ENCODE measurements at regions not wholly inside any gene's neighbourhood (a gene's known extent, or its start where the extent isn't known, plus 50 kb on each side); places are given as distances from the start of the nearest gene placed in this dataset.
"Not testable (repeated sequence)": the region's sequence is repeated elsewhere in the genome, so short reads cannot be mapped to it uniquely, and the experiment has no call there.

GRCh38 chr2:34815052-34815741, 1216.1 kb upstream of the FAM98A start:
- H3K36me3 Mint-ChIP-seq (ENCODE audit: low read depth): no peaks in the 10 kb centered on the region
- H3K4me1 Mint-ChIP-seq (ENCODE audit: low read depth): no peaks in the 10 kb centered on the region
- intact Hi-C loops (cut with micrococcal nuclease): no loop called here
- no peak overlapping the region for H3K4me3 Mint-ChIP-seq
- H3K27me3 Mint-ChIP-seq (ENCODE audit: low read depth): no peaks in the 10 kb centered on the region
- no peak for DNase-seq
- H3K27ac Mint-ChIP-seq: no peak overlapping the region
- H3K9me3 Mint-ChIP-seq: peaks cover 2% of the 10 kb centered on the region
- CTCF ChIA-PET: no interaction called here

DNA sequence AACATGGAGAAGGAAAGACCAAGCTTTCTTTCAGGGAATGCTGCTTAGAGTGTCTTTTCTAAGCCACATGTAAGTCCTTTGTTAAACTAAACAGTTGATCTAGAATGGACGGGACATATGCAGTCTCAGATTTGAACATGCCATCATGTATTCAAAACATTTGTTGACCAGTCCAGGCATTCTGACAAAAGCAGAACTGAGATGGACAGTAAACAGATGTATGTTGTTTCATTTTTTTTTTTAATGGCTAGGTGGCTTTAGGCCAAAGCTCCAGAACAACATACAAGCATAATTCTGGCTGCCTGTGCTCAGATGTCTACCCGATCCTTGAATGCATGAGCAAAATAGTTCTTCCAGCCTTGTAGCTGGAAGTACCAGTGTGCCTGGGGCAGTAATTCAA, 1211.4 kb upstream of the FAM98A start:
- CTCF ChIA-PET: no interaction called here
- Mint-ChIP-seq H3K4me3 (no peak overlapping the region), H3K9me3 (peaks cover 6% of the 10 kb centered on the region), H3K36me3 (ENCODE audit: low read depth) (no peaks in the 10 kb centered on the region), H3K27me3 (ENCODE audit: low read depth) (no peaks in the 10 kb centered on the region), H3K27ac (no peak overlapping the region), H3K4me1 (ENCODE audit: low read depth) (no peaks in the 10 kb centered on the region)
- intact Hi-C loops (cut with micrococcal nuclease): no loop called here
- DNase-seq: no peak

DNA sequence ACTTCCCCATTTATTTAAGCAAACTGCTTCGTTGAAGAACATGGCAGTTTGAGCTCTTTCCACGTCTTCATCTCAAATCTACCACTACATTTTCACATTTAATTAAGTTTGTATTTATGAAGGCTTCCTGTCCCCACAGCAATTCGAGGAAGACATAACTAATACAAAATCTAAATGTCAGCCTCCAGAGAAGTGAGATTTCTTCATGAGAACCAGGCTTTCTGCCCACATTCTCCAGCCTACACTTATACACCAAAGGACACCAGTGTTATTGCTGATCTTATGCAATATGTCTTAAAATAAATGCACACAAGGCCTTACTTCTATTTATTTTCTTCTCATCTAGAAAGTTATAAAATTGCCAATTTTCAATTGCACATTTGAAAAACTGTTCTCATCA, 1209.3 kb upstream of the FAM98A start:
- Mint-ChIP-seq H3K9me3 (peaks cover 6% of the 10 kb centered on the region), H3K36me3 (ENCODE audit: low read depth) (no peaks in the 10 kb centered on the region), H3K27ac (no peak overlapping the region), H3K4me3 (no peak overlapping the region), H3K27me3 (ENCODE audit: low read depth) (no peaks in the 10 kb centered on the region), H3K4me1 (ENCODE audit: low read depth) (no peaks in the 10 kb centered on the region)
- DNase-seq: no peak
- CTCF ChIA-PET: no interaction called here
- intact Hi-C loops (cut with micrococcal nuclease): no loop called here

- intact Hi-C loops (cut with micrococcal nuclease): no loop called here
- Mint-ChIP-seq H3K27me3 (ENCODE audit: low read depth) (no peaks in the 10 kb centered on the region), H3K4me1 (ENCODE audit: low read depth) (no peaks in the 10 kb centered on the region), H3K36me3 (ENCODE audit: low read depth) (no peaks in the 10 kb centered on the region), H3K4me3 (no peak overlapping the region), H3K27ac (no peak overlapping the region), H3K9me3 (peaks cover 6% of the 10 kb centered on the region)
- DNase-seq: no peak
- CTCF ChIA-PET: no interaction called here
Measured at GRCh38 chr2:34806891-34807290, 1207.8 kb upstream of the FAM98A start.

DNA sequence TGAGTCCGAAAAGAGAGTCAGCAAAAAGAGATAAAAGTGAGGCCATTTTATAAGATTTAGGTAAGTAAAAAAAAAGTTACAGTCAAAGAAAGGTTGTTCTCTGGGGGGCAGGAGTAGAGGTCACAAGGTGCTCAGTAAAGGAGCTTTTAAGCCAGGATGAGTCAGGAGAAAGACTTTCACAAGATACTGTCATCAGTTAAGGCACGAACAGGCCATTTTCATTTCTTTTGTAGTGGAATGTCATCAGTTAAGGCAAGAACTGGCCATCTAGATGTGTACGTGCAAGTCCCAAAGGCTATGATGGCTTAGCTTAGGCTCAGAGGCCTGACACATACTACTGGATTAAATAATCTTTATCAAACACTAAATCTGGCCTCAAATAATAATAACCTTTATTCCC, 1207.3 kb upstream of the FAM98A start:
- CTCF ChIA-PET: no interaction called here
- Mint-ChIP-seq H3K27ac (no peak overlapping the region), H3K4me3 (no peak overlapping the region), H3K9me3 (peaks cover 6% of the 10 kb centered on the region), H3K36me3 (ENCODE audit: low read depth) (no peaks in the 10 kb centered on the region), H3K27me3 (ENCODE audit: low read depth) (no peaks in the 10 kb centered on the region), H3K4me1 (ENCODE audit: low read depth) (no peaks in the 10 kb centered on the region)
- intact Hi-C loops (cut with micrococcal nuclease): no loop called here
- no peak for DNase-seq

DNA sequence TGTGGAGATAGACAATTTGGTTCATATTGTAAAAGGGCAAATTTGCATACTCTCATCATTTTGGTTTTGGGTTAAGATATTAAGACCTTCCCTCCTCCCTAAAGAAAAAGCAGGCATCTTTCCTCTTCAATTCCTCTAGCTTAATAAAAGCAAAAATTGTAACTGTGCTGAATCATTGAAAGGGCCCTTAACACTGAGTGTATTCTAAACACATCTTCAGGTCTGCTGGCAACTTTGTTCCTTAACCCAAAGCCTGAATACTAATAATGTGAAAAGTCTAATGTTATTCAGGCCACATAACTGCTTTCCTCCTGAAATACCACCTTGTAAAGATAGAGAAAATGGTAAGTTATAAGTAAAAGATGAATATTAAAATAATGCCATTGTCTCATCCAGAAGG, 1200.5 kb upstream of the FAM98A start:
- CTCF ChIA-PET: no interaction called here
- DNase-seq: no peak
- no peaks in the 10 kb centered on the region for H3K27me3 Mint-ChIP-seq (ENCODE audit: low read depth)
- no peak overlapping the region for H3K4me3 Mint-ChIP-seq
- intact Hi-C loops (cut with micrococcal nuclease): no loop called here
- no peaks in the 10 kb centered on the region for H3K36me3 Mint-ChIP-seq (ENCODE audit: low read depth)
- no peaks in the 10 kb centered on the region for H3K9me3 Mint-ChIP-seq
- no peak overlapping the region for H3K27ac Mint-ChIP-seq
- no peaks in the 10 kb centered on the region for H3K4me1 Mint-ChIP-seq (ENCODE audit: low read depth)

DNA sequence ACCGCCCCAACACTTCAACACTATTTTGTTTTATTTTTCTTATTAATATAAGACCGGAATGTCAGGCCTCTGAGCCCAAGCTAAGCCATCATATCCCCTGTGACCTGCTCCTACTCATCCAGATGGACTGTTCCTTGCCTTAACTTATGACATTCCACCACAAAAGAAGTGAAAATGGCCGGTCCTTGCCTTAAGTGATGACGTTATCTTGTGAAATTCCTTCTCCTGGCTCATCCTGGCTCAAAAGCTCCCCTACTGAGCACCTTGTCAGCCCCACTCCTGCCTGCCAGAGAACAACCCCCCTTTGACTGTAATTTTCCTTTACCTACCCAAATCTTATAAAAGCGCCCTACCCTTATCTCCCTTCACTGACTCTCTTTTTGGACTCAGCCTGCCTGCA, 1196.5 kb upstream of the FAM98A start:
- H3K4me1 Mint-ChIP-seq (ENCODE audit: low read depth); H3K27ac Mint-ChIP-seq; CTCF ChIA-PET; H3K4me3 Mint-ChIP-seq; H3K9me3 Mint-ChIP-seq; H3K36me3 Mint-ChIP-seq (ENCODE audit: low read depth); DNase-seq; H3K27me3 Mint-ChIP-seq (ENCODE audit: low read depth); intact Hi-C loops (cut with micrococcal nuclease): not testable (repeated sequence)

DNA sequence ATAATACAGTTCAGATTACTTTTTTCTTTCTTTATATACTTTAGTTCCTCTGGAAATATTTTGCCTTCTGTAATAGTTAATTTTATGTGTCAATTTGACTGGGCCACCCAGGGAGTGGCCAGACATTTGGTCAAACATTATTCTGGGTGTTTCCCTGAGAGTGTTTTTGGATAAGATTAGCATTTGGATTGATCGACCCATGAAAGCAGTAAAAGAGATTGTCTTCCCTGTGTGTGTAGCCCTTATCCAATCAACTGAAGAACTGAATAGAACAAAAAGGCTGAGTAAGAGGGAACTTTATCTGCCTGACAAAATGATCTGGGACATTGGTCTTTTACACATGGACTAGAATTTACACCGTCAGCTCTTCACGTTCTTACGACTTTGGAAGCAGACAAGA, 1190.1 kb upstream of the FAM98A start:
- no peak overlapping the region for H3K4me3 Mint-ChIP-seq
- DNase-seq: no peak
- CTCF ChIA-PET: no interaction called here
- intact Hi-C loops (cut with micrococcal nuclease): no loop called here
- H3K27me3 Mint-ChIP-seq (ENCODE audit: low read depth): no peaks in the 10 kb centered on the region
- H3K27ac Mint-ChIP-seq: no peak overlapping the region
- H3K36me3 Mint-ChIP-seq (ENCODE audit: low read depth): no peaks in the 10 kb centered on the region
- peaks cover 6% of the 10 kb centered on the region for H3K9me3 Mint-ChIP-seq
- no peaks in the 10 kb centered on the region for H3K4me1 Mint-ChIP-seq (ENCODE audit: low read depth)

DNA sequence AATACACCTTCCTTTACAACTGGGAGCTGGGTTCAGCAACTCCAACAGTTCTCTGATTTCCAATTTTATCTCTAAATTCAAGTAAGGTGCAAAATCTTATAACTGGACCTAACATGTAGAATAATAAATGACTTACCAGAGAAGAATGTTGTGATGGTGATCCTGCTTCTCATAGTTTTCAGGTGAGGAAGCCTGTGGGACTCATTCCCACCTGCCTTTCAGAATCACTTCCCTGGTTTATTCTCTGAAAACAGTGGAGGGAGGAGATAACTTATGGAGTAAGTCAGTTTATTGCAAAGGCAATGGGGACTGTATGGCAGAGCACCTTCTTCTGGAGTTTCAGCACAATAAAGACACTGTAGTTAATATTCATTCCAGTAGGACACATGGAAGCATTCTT, 1188.2 kb upstream of the FAM98A start:
- no peaks in the 10 kb centered on the region for H3K4me1 Mint-ChIP-seq (ENCODE audit: low read depth)
- CTCF ChIA-PET: no interaction called here
- H3K9me3 Mint-ChIP-seq: peaks cover 6% of the 10 kb centered on the region
- intact Hi-C loops (cut with micrococcal nuclease): no loop called here
- H3K27ac Mint-ChIP-seq: no peak overlapping the region
- H3K27me3 Mint-ChIP-seq (ENCODE audit: low read depth): no peaks in the 10 kb centered on the region
- H3K4me3 Mint-ChIP-seq: no peak overlapping the region
- H3K36me3 Mint-ChIP-seq (ENCODE audit: low read depth): no peaks in the 10 kb centered on the region
- no peak for DNase-seq

- no peak for DNase-seq
- CTCF ChIA-PET: no interaction called here
- no peak overlapping the region for H3K27ac Mint-ChIP-seq
- no peaks in the 10 kb centered on the region for H3K27me3 Mint-ChIP-seq (ENCODE audit: low read depth)
- no peaks in the 10 kb centered on the region for H3K4me1 Mint-ChIP-seq (ENCODE audit: low read depth)
- H3K4me3 Mint-ChIP-seq: no peak overlapping the region
- peaks cover 10% of the 10 kb centered on the region for H3K9me3 Mint-ChIP-seq
- H3K36me3 Mint-ChIP-seq (ENCODE audit: low read depth): no peaks in the 10 kb centered on the region
- intact Hi-C loops (cut with micrococcal nuclease): no loop called here
Measured at GRCh38 chr2:34785206-34785785, 1186.2 kb upstream of the FAM98A start.

DNA sequence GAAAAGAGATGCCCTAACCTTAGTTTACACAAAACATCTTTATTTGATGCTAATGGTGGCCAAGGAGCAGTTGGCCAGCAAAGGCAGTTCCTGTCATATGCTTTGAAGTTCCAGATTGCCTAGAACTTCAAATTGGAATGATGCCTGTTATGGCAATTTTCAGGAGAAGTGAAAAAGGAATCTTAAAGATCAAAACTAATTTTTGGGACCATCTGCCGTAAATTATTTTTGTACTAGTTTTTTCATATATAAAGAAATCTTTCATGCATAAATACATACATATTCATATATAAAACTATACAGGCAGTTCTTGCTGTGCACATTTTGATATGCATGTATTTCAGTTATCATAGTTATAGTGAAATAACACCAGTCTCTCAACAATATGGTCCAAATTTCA, 1185.6 kb upstream of the FAM98A start:
- Mint-ChIP-seq H3K27me3 (ENCODE audit: low read depth) (no peaks in the 10 kb centered on the region), H3K36me3 (ENCODE audit: low read depth) (no peaks in the 10 kb centered on the region), H3K27ac (no peak overlapping the region), H3K4me1 (ENCODE audit: low read depth) (no peaks in the 10 kb centered on the region), H3K4me3 (no peak overlapping the region), H3K9me3 (peaks cover 5% of the 10 kb centered on the region)
- CTCF ChIA-PET: interaction anchor here (0.9 kb wide), 1 partner anchor 1672 kb away, joined by 4 read pairs; no protein-coding TSS in a partner anchor
- intact Hi-C loops (cut with micrococcal nuclease): no loop called here
- DNase-seq: no peak

DNA sequence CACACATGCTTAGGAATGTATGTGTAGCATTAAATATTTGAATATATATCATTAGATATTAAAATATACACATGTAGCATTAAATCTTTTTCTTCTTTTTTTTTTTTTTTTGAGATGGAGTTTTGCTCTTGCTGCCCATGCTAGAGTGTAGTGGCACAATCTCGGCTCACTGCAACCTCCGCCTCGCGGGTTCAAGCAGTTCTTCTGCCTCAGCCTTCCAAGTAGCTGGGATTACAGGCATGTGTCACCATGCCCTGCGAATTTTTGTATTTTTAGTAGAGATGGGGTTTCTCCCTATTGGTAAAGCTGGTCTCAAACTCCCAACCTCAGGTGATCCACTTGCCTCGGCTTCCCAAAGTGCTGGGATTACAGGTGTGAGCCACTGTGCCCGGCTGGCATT, 1151.6 kb upstream of the FAM98A start:
- H3K36me3 Mint-ChIP-seq (ENCODE audit: low read depth); intact Hi-C loops (cut with micrococcal nuclease); H3K9me3 Mint-ChIP-seq; H3K27me3 Mint-ChIP-seq (ENCODE audit: low read depth); CTCF ChIA-PET; H3K27ac Mint-ChIP-seq; DNase-seq; H3K4me3 Mint-ChIP-seq; H3K4me1 Mint-ChIP-seq (ENCODE audit: low read depth): not testable (repeated sequence)

GRCh38 chr2:34747643-34748042, 1148.5 kb upstream of the FAM98A start:
- intact Hi-C loops (cut with micrococcal nuclease): no loop called here
- H3K36me3 Mint-ChIP-seq (ENCODE audit: low read depth): no peaks in the 10 kb centered on the region
- H3K27ac Mint-ChIP-seq: no peak overlapping the region
- H3K4me1 Mint-ChIP-seq (ENCODE audit: low read depth): no peaks in the 10 kb centered on the region
- CTCF ChIA-PET: no interaction called here
- H3K4me3 Mint-ChIP-seq: no peak overlapping the region
- DNase-seq: no peak
- H3K9me3 Mint-ChIP-seq: no peaks in the 10 kb centered on the region
- no peaks in the 10 kb centered on the region for H3K27me3 Mint-ChIP-seq (ENCODE audit: low read depth)

Measured in activated naive CD4-positive, alpha-beta T cell treated with anti-CD3 and anti-CD28 coated beads for 36 hours (primary cell).